GM12865 (cell line): ENCODE measurements at regions not wholly inside any gene's neighbourhood (a gene's known extent, or its start where the extent isn't known, plus 50 kb on each side); places are given as distances from the start of the nearest gene placed in this dataset.
"Not testable (repeated sequence)": the region's sequence is repeated elsewhere in the genome, so short reads cannot be mapped to it uniquely, and the experiment has no call there.

Source experiments
- DNase-seq: peaks from one replicate; pipeline ENCODE4 v3.0.0; 2010; ENCODE audit warnings: low read depth
- H3K4me3 ChIP-seq: 2 replicates; pipeline ENCODE4 v1.5.1; 2011; ENCODE audit warnings: mild to moderate bottlenecking, low read depth, low read length, control low read depth
- CTCF ChIP-seq: IDR thresholded peaks from 2 replicates; pipeline ENCODE4 v1.5.1; 2011; ENCODE audit warnings: low read length, control low read depth, low read depth, inconsistent platforms; ENCODE audit not compliant: insufficient read depth; ENCODE audit errors: missing control alignments

- not testable (repeated sequence) for H3K4me3 ChIP-seq, DNase-seq
Observed at GRCh38 chr2:87360927-87361326, 339.3 kb upstream of the PLGLB1 start.

- not testable (repeated sequence) for H3K4me3 ChIP-seq, DNase-seq
Observed at GRCh38 chr2:87361805-87362204, 340.2 kb upstream of the PLGLB1 start.

DNA sequence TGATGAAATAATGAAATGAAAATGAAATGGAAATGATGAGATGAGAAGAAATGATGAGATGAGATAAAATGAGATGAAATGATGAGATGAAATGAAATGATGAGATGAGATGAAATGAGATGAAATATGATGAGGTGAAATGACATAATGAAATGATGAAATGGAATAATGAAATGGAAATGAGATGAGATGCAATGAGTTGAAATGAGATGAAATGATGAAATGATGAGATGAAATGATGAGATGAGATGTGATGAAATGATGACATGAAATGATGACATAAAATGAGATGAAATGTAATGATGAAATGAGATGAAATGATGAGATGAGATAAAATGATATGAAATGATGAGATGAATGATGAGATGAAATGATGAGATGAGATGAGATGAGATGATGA is 342.7 kb upstream of the PLGLB1 start:
- not testable (repeated sequence) for DNase-seq, H3K4me3 ChIP-seq

DNA sequence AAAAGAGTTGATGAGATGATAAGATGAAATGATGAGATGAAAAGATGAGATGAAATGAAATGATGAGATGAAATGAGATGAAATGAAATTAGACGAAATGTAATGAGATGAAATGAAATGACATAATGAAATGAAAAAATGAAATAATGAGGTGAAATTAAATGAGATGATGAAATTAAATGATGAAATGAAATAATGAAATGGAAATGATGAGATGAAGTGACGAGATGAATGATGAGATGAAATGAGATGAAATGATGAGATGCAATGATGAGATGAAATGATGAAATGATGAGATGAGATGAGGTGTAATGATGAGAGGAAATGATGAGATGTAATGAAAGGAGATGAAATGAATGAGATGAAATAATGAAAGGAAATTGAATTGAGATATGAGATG is 343.4 kb upstream of the PLGLB1 start:
- H3K4me3 ChIP-seq = not testable (repeated sequence)

DNA sequence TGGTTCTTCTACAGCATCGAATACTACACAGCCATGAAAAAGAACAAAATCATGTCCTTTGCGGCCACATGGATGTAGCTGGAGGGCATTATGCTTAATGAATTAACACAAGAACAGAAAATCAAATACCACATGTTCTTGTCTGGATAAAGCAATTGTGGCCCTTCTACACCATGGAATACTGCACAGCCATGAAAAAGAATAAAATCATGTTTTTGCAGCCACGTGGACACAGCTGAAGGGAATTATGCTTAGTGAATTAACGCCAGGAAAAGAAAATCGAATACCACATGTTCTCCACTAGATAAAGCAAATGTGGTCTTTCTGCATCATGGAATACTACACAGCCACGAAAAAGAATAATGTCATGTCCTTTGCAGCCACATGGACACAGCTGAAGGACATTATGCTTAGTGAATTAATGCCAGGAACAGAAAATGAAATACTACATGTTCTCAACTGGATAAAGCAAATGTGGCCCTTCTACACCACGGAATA is 361.8 kb upstream of the PLGLB2 start:
- not testable (repeated sequence) for DNase-seq, H3K4me3 ChIP-seq

More for the DNA sequence above, 343.4 kb upstream of the PLGLB1 start:
- not testable (repeated sequence) for DNase-seq

- not testable (repeated sequence) for H3K4me3 ChIP-seq, DNase-seq
Observed at GRCh38 chr2:87395784-87396183, 352.1 kb upstream of the PLGLB2 start.

GRCh38 chr2:87396551-87397265 is 351.2 kb upstream of the PLGLB2 start:
- H3K4me3 ChIP-seq, DNase-seq: not testable (repeated sequence)

DNA sequence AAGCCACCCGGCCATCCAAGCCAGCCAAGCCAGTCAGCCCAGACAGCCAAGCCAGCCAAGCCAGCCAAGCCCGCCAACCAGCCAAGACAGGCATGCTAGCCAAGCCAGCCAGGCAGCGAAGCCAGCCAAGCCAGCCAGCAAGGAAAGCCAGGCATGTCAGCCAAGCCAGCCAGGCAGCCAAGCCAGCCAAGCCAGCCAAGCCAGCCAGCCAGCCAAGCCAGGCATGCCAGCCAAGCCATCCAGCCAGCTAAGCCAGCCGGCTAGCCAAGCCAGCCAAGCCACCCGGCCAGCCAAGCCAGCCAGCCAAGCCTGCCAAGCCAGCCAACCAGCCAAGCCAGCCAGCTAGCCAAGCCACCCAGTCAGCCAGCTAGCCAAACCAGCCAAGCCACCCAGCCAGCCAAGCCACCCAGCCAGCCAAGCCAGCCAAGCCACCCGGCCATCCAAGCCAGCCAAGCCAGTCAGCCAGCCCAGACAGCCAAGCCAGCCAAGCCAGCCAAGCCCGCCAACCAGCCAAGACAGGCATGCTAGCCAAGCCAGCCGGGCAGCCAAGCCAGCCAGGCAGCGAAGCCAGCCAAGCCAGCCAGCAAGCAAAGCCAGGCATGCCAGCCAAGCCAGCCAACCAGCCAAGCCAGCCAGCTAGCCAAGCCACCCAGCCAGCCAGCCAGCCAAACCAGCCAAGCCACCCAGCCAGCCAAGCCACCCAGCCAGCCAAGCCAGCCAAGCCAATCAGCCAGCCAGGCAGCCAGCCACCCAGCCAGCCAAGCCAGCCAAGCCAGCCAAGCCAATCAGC is 350.4 kb upstream of the PLGLB2 start:
- not testable (repeated sequence) for DNase-seq, H3K4me3 ChIP-seq

DNA sequence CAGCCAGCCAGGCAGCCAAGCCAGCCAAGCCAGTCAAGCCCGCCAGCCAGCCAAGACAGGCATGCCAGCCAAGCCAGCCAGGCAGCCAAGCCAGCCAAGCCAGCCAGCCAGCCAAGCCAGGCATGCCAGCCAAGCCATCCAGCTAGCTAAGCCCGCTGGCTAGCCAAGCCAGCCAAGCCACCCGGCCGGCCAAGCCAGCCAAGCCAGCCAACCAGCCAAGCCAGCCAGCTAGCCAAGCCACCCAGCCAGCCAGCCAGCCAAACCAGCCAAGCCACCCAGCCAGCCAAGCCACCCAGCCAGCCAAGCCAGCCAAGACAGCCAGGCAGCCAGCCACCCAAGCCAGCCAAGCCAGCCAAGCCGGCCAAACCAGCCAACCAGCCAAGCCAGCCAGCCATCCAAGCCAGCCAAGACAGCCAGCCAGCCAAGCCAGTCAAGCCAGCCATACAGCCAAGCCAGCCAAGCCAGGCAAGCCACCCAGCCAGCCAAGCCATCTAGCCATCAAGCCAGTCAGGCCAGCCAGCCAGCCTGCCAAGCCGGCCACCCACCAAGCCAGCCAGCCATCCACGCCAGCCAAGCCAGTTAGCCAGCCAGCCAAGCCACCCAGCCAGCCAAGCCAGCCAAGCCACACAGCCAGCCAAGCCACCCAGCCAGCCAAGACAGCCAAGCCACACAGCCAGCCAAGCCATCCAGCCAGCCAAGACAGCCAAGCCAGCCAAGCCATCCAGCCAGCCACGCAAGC is 349.2 kb upstream of the PLGLB2 start:
- not testable (repeated sequence) for H3K4me3 ChIP-seq

GRCh38 chr2:87401726-87402345 is 346.1 kb upstream of the PLGLB2 start:
- H3K4me3 ChIP-seq = no peak overlapping the region
- no peak for TF ChIP-seq CTCF
- DNase-seq = no peak

More for the DNA sequence above, 349.2 kb upstream of the PLGLB2 start:
- DNase-seq = not testable (repeated sequence)

DNA sequence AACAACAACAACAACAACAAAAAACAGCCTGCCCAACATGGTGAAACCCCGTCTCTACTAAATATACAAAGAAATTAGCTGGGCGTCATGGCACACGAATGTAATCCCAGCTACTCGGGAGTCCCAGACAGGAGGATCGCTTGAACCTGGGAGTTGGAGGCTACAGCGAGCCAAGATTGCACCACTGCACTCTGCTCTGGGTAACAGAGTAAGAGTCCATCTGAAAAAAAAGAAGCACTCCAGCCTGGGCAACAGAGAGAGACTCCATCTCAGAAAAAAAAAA is 344.1 kb upstream of the PLGLB2 start:
- no peak overlapping the region for H3K4me3 ChIP-seq
- no peak for TF ChIP-seq CTCF
- DNase-seq = no peak

- not testable (repeated sequence) for DNase-seq, H3K4me3 ChIP-seq
Observed at GRCh38 chr2:87404411-87405255, 343.3 kb upstream of the PLGLB2 start.

DNA sequence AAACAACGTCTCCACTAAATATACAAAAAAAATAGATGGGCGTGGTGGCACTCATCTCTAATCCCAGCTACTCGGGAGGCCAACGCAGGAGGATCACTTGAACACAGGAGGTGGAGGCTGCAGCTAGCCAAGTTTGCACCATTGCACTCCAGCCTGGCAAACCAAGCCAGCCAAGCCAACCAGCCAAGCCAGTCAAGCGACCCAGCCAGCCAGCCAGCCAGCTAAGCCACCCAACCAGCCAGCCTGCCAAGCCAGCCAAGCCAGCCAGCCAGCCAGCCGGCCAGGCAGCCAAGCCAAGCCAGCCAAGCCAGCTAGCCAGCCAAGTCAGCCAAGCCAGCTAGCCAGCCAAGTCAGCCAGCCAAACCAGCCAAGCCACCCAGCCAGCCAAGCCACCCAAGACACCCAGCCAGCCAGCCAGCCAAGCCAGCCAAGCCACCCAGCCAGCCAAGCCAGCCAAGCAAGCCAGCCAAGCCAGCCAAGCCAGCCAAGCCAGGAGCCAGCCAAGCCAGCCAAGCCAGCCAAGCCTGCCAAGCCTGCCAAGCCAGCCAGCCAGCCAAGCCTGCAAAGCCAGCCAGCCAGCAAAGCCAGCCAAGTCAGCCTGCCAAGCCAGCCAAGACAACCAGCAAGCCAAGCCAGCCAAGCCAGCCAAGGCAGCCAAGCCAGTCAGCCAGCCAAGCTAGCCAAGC is 342.2 kb upstream of the PLGLB2 start:
- not testable (repeated sequence) for H3K4me3 ChIP-seq, DNase-seq

DNA sequence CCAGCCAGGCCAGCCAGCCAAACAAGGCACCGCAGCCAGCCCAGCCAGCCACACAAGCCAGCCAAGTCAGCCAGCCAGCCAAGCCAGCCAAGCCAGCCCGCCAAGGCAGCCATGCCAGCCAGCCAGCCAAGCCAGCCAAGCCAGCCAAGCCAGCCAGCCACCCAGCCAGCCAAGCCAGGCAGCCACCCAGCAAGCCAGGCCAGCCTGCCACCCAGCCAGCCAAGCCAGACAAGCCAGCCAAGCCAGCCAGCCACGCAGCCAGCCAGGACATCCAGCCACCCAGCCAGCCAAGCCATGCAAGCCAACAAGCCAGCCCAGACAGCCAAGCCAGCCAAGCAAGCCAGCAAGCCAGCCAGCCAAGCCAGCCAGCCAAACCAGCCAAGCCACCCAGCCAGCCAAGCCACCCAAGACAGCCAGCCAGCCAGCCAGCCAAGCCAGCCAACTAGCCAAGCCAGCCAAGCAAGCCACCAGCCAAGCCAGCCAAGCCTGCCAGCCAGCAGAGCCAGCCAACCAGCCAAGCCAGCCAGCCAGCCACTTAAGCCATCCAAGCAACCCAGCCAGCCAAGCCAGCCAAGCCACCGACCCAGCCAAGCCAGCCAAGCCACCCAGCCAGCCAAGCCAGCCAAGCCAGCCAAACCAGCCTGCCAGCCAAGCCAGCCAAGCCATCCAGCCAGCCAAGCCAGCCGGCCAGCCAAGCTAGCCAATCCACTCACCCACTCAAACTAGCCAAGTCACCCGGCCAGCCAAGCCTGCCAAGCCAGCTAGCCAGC is 341.3 kb upstream of the PLGLB2 start:
- DNase-seq = not testable (repeated sequence)

More for the DNA sequence above, 341.3 kb upstream of the PLGLB2 start:
- H3K4me3 ChIP-seq = not testable (repeated sequence)
